ENCODE measurements at regions not wholly inside any gene's neighbourhood (a gene's known extent, or its start where the extent isn't known, plus 50 kb on each side); places are given as distances from the start of the nearest gene placed in this dataset.
"Not testable (repeated sequence)": the region's sequence is repeated elsewhere in the genome, so short reads cannot be mapped to it uniquely, and the experiment has no call there.

DNA sequence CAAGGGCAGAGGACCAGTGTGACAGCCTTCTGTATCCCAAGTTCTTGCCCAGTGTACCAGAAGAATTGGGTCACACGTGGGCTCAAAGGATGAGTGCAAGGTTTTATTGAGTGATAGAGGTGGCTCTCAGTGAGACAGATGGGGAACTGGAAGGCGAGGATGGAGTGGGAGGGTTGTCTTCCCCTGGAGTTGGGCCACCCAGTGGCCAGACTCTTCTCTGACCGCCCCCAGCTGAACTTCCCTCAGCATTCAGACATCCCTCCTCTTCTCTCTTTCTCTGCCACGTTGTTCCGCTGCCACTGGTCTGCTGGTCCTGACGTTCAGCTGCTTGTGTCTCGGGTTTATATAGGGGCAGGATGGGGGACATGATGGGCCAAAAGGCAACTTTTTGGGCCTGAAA lies 150.1 kb upstream of the IVNS1ABP start:
- DNase-seq: no peak
- no peak overlapping the region for H3K4me3 ChIP-seq (ENCODE audit: low read depth, low read length)
- TF ChIP-seq, protein P1, sequence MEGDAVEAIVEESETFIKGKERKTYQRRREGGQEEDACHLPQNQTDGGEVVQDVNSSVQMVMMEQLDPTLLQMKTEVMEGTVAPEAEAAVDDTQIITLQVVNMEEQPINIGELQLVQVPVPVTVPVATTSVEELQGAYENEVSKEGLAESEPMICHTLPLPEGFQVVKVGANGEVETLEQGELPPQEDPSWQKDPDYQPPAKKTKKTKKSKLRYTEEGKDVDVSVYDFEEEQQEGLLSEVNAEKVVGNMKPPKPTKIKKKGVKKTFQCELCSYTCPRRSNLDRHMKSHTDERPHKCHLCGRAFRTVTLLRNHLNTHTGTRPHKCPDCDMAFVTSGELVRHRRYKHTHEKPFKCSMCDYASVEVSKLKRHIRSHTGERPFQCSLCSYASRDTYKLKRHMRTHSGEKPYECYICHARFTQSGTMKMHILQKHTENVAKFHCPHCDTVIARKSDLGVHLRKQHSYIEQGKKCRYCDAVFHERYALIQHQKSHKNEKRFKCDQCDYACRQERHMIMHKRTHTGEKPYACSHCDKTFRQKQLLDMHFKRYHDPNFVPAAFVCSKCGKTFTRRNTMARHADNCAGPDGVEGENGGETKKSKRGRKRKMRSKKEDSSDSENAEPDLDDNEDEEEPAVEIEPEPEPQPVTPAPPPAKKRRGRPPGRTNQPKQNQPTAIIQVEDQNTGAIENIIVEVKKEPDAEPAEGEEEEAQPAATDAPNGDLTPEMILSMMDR (IDR thresholded peaks at IDR 0.05; ENCODE audit: low read depth, low read length, missing control alignments): no peak
- H3K36me3 ChIP-seq (replicated peaks): no peaks in the 10 kb centered on the region
- in situ Hi-C loops (cut with HindIII; ENCODE audit: low pct_ligation_motif_present, low sequenced_read_pairs): no loop called here
- no peak overlapping the region for H3K27ac ChIP-seq
- H3K27me3 ChIP-seq (replicated peaks): no peaks in the 10 kb centered on the region

- no peak for DNase-seq
- Histone ChIP-seq H3K4me3 (ENCODE audit: low read depth, low read length) (no peak overlapping the region), H3K36me3 (replicated peaks) (no peaks in the 10 kb centered on the region), H3K27me3 (replicated peaks) (no peaks in the 10 kb centered on the region), H3K27ac (no peak overlapping the region)
- in situ Hi-C loops (cut with HindIII; ENCODE audit: low pct_ligation_motif_present, low sequenced_read_pairs): no loop called here
- TF ChIP-seq, protein P1 (IDR thresholded peaks at IDR 0.05; ENCODE audit: low read depth, low read length, missing control alignments): no peak
These were observed 147.7 kb upstream of the IVNS1ABP start for GRCh38 chr1:185464777-185465176.

DNA sequence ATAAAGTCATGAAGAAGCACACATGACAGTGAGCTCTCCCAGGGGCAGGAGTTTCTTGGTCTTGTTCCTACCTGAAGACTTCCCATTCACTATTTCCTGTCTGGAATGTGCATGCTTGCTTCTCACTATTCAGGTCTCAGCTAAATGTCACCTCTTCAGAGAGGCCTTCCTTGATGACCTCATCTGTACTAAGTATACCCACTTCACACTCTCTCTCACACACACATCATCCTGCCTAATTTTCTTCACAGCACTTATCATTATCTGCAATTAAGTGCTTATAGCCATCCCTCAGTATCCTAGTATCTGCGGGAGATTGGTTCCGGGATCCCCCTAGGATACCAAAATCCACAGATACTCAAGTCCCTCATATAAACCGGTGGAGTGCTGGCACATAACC lies 146.4 kb upstream of the IVNS1ABP start:
- no peak for DNase-seq
- Histone ChIP-seq H3K36me3 (replicated peaks) (no peaks in the 10 kb centered on the region), H3K27me3 (replicated peaks) (no peaks in the 10 kb centered on the region), H3K4me3 (ENCODE audit: low read depth, low read length) (no peak overlapping the region), H3K27ac (no peak overlapping the region)
- TF ChIP-seq, protein P1 (IDR thresholded peaks at IDR 0.05; ENCODE audit: low read depth, low read length, missing control alignments): no peak
- in situ Hi-C loops (cut with HindIII; ENCODE audit: low pct_ligation_motif_present, low sequenced_read_pairs): no loop called here

DNA sequence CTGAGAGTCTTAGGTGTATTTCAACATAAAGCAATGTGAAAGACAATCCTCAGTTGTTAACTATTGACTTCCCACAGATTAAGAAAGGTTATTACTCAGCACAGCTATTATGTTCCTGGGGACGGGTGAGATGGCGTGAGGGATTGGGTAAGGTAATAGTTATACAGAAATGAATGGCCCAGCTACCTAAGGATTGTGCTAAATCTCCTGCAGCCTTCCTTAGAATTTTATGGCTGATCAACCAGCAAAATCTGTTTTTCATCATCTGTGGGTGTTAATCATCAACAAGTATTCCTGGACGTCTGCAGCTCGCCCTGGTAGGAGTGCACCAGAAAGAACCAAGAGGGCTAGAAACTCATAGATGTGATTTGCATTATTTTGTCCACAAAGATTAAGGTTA lies 146.0 kb upstream of the IVNS1ABP start:
- in situ Hi-C loops (cut with HindIII; ENCODE audit: low pct_ligation_motif_present, low sequenced_read_pairs): no loop called here
- H3K4me3 ChIP-seq (ENCODE audit: low read depth, low read length): no peak overlapping the region
- H3K27ac ChIP-seq: no peak overlapping the region
- no peaks in the 10 kb centered on the region for H3K36me3 ChIP-seq (replicated peaks)
- DNase-seq: no peak
- H3K27me3 ChIP-seq (replicated peaks): no peaks in the 10 kb centered on the region
- TF ChIP-seq, protein P1 (IDR thresholded peaks at IDR 0.05; ENCODE audit: low read depth, low read length, missing control alignments): no peak

DNA sequence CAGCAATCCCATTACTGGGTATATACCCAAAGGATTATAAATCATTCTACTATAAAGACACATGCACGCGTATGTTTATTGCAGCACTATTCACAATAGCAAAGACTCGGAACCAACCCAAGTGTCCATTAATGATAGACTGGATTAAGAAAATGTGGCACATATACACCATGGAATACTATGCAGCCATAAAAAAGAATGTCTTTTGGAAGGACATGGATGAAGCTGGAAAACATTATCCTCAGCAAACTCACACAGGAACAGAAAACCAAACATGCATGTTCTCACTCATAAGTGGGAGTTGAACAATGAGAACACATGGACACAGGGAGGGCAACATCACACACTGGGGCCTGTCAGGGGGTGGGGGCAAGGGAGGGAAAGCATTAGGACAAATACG lies 143.7 kb upstream of the IVNS1ABP start:
- H3K36me3 ChIP-seq (replicated peaks); DNase-seq; H3K4me3 ChIP-seq (ENCODE audit: low read depth, low read length); H3K27me3 ChIP-seq (replicated peaks); in situ Hi-C loops (cut with HindIII; ENCODE audit: low pct_ligation_motif_present, low sequenced_read_pairs); H3K27ac ChIP-seq: not testable (repeated sequence)

DNA sequence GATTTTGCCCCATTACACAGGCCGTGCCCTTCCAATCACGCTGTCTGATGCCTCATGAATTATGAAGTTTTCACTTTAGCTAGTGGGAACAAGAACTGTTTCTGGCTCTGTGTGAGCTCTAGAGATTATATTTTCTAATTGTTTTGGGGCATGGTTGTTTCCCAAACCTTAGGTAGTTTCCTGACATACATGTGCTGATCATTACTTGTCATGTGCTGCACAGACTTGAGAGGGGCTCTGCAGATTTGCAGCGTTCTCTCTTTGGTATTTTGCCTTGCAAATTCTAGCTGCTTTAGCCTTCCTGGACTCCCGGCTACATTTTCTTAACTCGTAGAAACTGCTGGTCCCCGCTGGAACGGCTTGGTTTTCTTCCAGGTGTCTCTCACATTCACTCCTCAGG lies 142.1 kb upstream of the IVNS1ABP start:
- TF ChIP-seq, protein P1 (IDR thresholded peaks at IDR 0.05; ENCODE audit: low read depth, low read length, missing control alignments): no peak
- Histone ChIP-seq H3K27ac (no peak overlapping the region), H3K36me3 (replicated peaks) (no peaks in the 10 kb centered on the region), H3K27me3 (replicated peaks) (no peaks in the 10 kb centered on the region), H3K4me3 (ENCODE audit: low read depth, low read length) (no peak overlapping the region)
- DNase-seq: no peak
- in situ Hi-C loops (cut with HindIII; ENCODE audit: low pct_ligation_motif_present, low sequenced_read_pairs): no loop called here
